ENCODE measurements at regions not wholly inside any gene's neighbourhood (a gene's known extent, or its start where the extent isn't known, plus 50 kb on each side); places are given as distances from the start of the nearest gene placed in this dataset.

DNA sequence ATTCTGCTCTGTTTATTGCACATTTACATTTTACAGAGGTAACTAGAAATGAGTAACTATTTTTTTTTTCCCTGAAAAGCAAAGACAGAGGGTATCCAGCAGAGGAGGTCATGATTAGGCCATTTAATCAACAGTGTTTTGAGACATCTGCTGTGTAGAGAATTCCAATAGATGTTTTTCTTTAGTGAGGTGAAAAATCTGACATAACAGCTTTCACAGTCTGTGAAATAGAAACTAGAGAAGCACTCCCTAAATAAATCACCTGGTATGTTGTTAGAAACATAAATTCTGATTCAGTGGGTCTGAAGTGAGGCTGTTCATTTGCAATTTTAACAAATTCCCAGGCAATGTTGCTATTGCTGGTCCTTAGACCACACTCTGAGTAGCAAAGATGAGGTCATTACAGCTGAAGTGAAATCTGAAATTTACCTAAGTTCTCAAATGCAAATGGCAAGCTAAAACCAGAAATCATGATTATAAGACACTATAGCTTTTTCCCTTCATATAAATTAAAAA, 329.2 kb upstream of the LRRC3B start:
- H3K27me3 ChIP-seq (ENCODE audit: control insufficient read depth, extremely low read depth, insufficient read depth, low read length), result no peaks in the 10 kb centered on the region
- H3K27ac ChIP-seq (ENCODE audit: control insufficient read depth, insufficient read depth, low read length), result no peak overlapping the region
- H3K4me3 ChIP-seq (ENCODE audit: control insufficient read depth in 2 of 3, extremely low read depth in 1 of 3, insufficient read depth in 2 of 3, low read depth in 1 of 3, low read length in 3 of 3), result no peak overlapping the region
- H3K9ac ChIP-seq (ENCODE audit: control insufficient read depth, extremely low read depth, insufficient read depth, low read length), result no peak overlapping the region
- no peaks in the 10 kb centered on the region for H3K79me2 ChIP-seq (ENCODE audit: control insufficient read depth, insufficient read depth, low read length)
- H3K9me1 ChIP-seq (ENCODE audit: control insufficient read depth, extremely low read depth, insufficient read depth, low read length), result no peaks in the 10 kb centered on the region
- no peaks in the 10 kb centered on the region for H3K36me3 ChIP-seq (ENCODE audit: control insufficient read depth in 2 of 2, extremely low read depth in 1 of 2, insufficient read depth in 2 of 2, low read length in 2 of 2)
- no peak overlapping the region for H2AFZ ChIP-seq (ENCODE audit: control insufficient read depth, low read length)
- no peak overlapping the region for H3K4me2 ChIP-seq (ENCODE audit: control insufficient read depth, extremely low read depth, insufficient read depth, low read depth, low read length)
- TF ChIP-seq, protein P1, sequence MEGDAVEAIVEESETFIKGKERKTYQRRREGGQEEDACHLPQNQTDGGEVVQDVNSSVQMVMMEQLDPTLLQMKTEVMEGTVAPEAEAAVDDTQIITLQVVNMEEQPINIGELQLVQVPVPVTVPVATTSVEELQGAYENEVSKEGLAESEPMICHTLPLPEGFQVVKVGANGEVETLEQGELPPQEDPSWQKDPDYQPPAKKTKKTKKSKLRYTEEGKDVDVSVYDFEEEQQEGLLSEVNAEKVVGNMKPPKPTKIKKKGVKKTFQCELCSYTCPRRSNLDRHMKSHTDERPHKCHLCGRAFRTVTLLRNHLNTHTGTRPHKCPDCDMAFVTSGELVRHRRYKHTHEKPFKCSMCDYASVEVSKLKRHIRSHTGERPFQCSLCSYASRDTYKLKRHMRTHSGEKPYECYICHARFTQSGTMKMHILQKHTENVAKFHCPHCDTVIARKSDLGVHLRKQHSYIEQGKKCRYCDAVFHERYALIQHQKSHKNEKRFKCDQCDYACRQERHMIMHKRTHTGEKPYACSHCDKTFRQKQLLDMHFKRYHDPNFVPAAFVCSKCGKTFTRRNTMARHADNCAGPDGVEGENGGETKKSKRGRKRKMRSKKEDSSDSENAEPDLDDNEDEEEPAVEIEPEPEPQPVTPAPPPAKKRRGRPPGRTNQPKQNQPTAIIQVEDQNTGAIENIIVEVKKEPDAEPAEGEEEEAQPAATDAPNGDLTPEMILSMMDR (optimal IDR thresholded peaks at IDR 0.05 in 1 of 3, IDR thresholded peaks at IDR 0.05 in 1 of 3, conservative IDR thresholded peaks at IDR 0.05 in 1 of 3; ENCODE audit: extremely low read depth in 1 of 3, insufficient read depth in 2 of 3, low read length in 3 of 3), result no peak
- no peak for TF ChIP-seq EZH2 (IDR thresholded peaks at IDR 0.05; ENCODE audit: low read length)
- no peaks in the 10 kb centered on the region for H3K4me1 ChIP-seq (ENCODE audit: control insufficient read depth, extremely low read depth, insufficient read depth, low read length)
- dilution Hi-C loops (cut with MboI; ENCODE audit: extremely low pct_ligation_motif_present, low sequenced_read_pairs), result no loop called here
- no peak for FAIRE-seq
- H4K20me1 ChIP-seq (ENCODE audit: control insufficient read depth, extremely low read depth, insufficient read depth, low read length), result no peaks in the 10 kb centered on the region
- no peak for DNase-seq (ENCODE audit: low read depth, low spot score)
- no peaks in the 10 kb centered on the region for H3K9me3 ChIP-seq (ENCODE audit: control insufficient read depth, low read depth, low read length)

DNA sequence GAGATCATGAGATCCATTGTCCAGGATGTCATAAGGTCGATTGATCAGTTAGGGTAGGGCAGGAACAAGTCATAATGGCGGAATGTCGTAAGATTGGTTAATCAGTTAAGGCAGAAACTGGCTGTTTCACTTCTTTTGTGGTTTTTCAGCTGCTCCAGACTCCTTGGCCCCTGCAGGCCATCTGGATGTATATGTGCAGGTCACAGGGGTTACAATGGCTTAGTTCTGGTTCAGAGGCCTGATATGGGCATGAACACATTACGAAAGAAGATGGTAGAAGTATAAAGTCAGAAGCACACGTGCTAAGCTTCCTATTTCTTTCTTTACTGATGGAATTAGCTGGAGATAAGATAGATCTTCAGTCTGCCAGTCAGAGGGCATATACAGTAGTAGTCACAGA, 315.4 kb upstream of the LRRC3B start:
- Histone ChIP-seq H3K9me1 (ENCODE audit: control insufficient read depth, extremely low read depth, insufficient read depth, low read length) (no peaks in the 10 kb centered on the region), H3K79me2 (ENCODE audit: control insufficient read depth, insufficient read depth, low read length) (no peaks in the 10 kb centered on the region), H3K9me3 (ENCODE audit: control insufficient read depth, low read depth, low read length) (no peaks in the 10 kb centered on the region), H4K20me1 (ENCODE audit: control insufficient read depth, extremely low read depth, insufficient read depth, low read length) (no peaks in the 10 kb centered on the region), H3K4me2 (ENCODE audit: control insufficient read depth, extremely low read depth, insufficient read depth, low read depth, low read length) (no peak overlapping the region), H3K27me3 (ENCODE audit: control insufficient read depth, extremely low read depth, insufficient read depth, low read length) (no peaks in the 10 kb centered on the region), H3K36me3 (ENCODE audit: control insufficient read depth in 2 of 2, extremely low read depth in 1 of 2, insufficient read depth in 2 of 2, low read length in 2 of 2) (no peaks in the 10 kb centered on the region), H3K27ac (ENCODE audit: control insufficient read depth, insufficient read depth, low read length) (no peak overlapping the region), H3K4me3 (ENCODE audit: control insufficient read depth in 2 of 3, extremely low read depth in 1 of 3, insufficient read depth in 2 of 3, low read depth in 1 of 3, low read length in 3 of 3) (no peak overlapping the region), H2AFZ (ENCODE audit: control insufficient read depth, low read length) (no peak overlapping the region), H3K9ac (ENCODE audit: control insufficient read depth, extremely low read depth, insufficient read depth, low read length) (no peak overlapping the region), H3K4me1 (ENCODE audit: control insufficient read depth, extremely low read depth, insufficient read depth, low read length) (no peaks in the 10 kb centered on the region)
- FAIRE-seq, result no peak
- no peak for TF ChIP-seq EZH2 (IDR thresholded peaks at IDR 0.05; ENCODE audit: low read length)
- TF ChIP-seq, protein P1 (optimal IDR thresholded peaks at IDR 0.05 in 1 of 3, IDR thresholded peaks at IDR 0.05 in 1 of 3, conservative IDR thresholded peaks at IDR 0.05 in 1 of 3; ENCODE audit: extremely low read depth in 1 of 3, insufficient read depth in 2 of 3, low read length in 3 of 3), result no peak
- no peak for DNase-seq (ENCODE audit: low read depth, low spot score)
- dilution Hi-C loops (cut with MboI; ENCODE audit: extremely low pct_ligation_motif_present, low sequenced_read_pairs), result no loop called here

All from keratinocyte (primary cell).